Retinal pigment epithelial cell (primary cell): ENCODE measurements at regions not wholly inside any gene's neighbourhood (a gene's known extent, or its start where the extent isn't known, plus 50 kb on each side); places are given as distances from the start of the nearest gene placed in this dataset.
"Not testable (repeated sequence)": the region's sequence is repeated elsewhere in the genome, so short reads cannot be mapped to it uniquely, and the experiment has no call there.

Source experiments
- DNase-seq: peaks from one replicate; pipeline ENCODE4 v3.0.0-alpha.2; 2010; ENCODE audit warnings: low read depth
- H3K4me3 ChIP-seq: 2 replicates; pipeline ENCODE4 v1.5.1; 2011; ENCODE audit warnings: mild to moderate bottlenecking, low read length, control low read depth, moderate library complexity
- CTCF ChIP-seq: conservative IDR thresholded peaks from 2 replicates; pipeline ENCODE4 v1.5.1; 2011; ENCODE audit warnings: low read depth, low read length, control low read depth, inconsistent platforms

GRCh38 chr2:35461406-35461805 lies 894.2 kb upstream of the CRIM1 start:
- no peak overlapping the region for H3K4me3 ChIP-seq
- TF ChIP-seq CTCF: no peak
- no peak for DNase-seq

GRCh38 chr2:35454966-35455638 lies 900.5 kb upstream of the CRIM1 start:
- TF ChIP-seq CTCF: peak; percentile 61
- DNase-seq: no peak
- H3K4me3 ChIP-seq: no peak overlapping the region

- DNase-seq: no peak
- H3K4me3 ChIP-seq: no peak overlapping the region
- no peak for TF ChIP-seq CTCF
These were observed 907.8 kb upstream of the CRIM1 start for GRCh38 chr2:35447821-35448220.

- DNase-seq: peak; percentile 91
- no peak for TF ChIP-seq CTCF
These were observed 908.4 kb upstream of the CRIM1 start for GRCh38 chr2:35447215-35447614.

GRCh38 chr2:35443087-35443486 lies 912.5 kb upstream of the CRIM1 start:
- no peak for TF ChIP-seq CTCF
- H3K4me3 ChIP-seq: no peak overlapping the region
- no peak for DNase-seq

More at GRCh38 chr2:35447215-35447614, 908.4 kb upstream of the CRIM1 start:
- H3K4me3 ChIP-seq: no peak overlapping the region

- DNase-seq, H3K4me3 ChIP-seq: not testable (repeated sequence)
These were observed 914.0 kb upstream of the CRIM1 start for GRCh38 chr2:35441575-35441974.

- not testable (repeated sequence) for H3K4me3 ChIP-seq, DNase-seq
These were observed 915.3 kb upstream of the CRIM1 start for GRCh38 chr2:35440308-35440707.

GRCh38 chr2:35436893-35437292 lies 918.7 kb upstream of the CRIM1 start:
- not testable (repeated sequence) for DNase-seq, H3K4me3 ChIP-seq

- peak; percentile 73 for TF ChIP-seq CTCF
- no peak overlapping the region for H3K4me3 ChIP-seq
- no peak for DNase-seq
These were observed 927.0 kb upstream of the CRIM1 start for GRCh38 chr2:35428548-35428947.
